ENCODE measurements at regions not wholly inside any gene's neighbourhood (a gene's known extent, or its start where the extent isn't known, plus 50 kb on each side); places are given as distances from the start of the nearest gene placed in this dataset.

DNA sequence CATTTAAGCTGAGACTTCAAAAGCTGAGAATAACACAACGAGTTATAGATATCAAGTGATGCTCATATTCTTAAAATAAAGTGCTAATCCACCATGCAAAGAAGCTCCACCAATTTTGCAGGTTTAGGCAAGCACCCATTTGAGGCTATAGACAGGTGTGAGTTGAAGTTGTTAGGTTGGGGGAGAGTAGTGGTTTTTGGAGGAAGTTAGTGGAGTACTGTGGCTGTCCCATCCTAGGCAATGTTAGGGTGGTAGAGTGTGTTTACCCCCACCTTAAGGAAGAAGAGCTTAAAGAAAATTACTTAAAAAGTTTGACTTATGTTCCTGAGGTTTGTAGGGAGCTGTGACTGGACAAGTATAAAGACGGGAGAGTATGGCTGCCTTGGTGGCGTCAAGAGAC, 98.9 kb upstream of the MAN2A1 start:
- H3K4me1 Mint-ChIP-seq = peaks cover 9% of the 10 kb centered on the region
- DNase-seq = no peak
- peaks cover under 1% of the 10 kb centered on the region for H3K27me3 Mint-ChIP-seq

GRCh38 chr5:109589986-109590385, 99.7 kb upstream of the MAN2A1 start:
- peaks cover 8% of the 10 kb centered on the region for H3K27me3 Mint-ChIP-seq
- H3K4me1 Mint-ChIP-seq = peaks cover 9% of the 10 kb centered on the region
- no peak overlapping the region for H3K4me3 Mint-ChIP-seq
- DNase-seq (no peak), ATAC-seq (no peak)
- no peak overlapping the region for H3K27ac Mint-ChIP-seq
- no peaks in the 10 kb centered on the region for H3K9me3 Mint-ChIP-seq

More for the DNA sequence above, 98.9 kb upstream of the MAN2A1 start:
- Mint-ChIP-seq H3K9me3 (no peaks in the 10 kb centered on the region), H3K27ac (no peak overlapping the region), H3K4me3 (no peak overlapping the region)
- ATAC-seq = no peak

- peaks cover 4% of the 10 kb centered on the region for H3K4me1 Mint-ChIP-seq
- H3K27me3 Mint-ChIP-seq = peaks cover 8% of the 10 kb centered on the region
- no peak overlapping the region for H3K4me3 Mint-ChIP-seq
- H3K9me3 Mint-ChIP-seq = no peaks in the 10 kb centered on the region
- no peak overlapping the region for H3K27ac Mint-ChIP-seq
- no peak for ATAC-seq
- no peak for DNase-seq
Observed at GRCh38 chr5:109589239-109589638, 100.5 kb upstream of the MAN2A1 start.

DNA sequence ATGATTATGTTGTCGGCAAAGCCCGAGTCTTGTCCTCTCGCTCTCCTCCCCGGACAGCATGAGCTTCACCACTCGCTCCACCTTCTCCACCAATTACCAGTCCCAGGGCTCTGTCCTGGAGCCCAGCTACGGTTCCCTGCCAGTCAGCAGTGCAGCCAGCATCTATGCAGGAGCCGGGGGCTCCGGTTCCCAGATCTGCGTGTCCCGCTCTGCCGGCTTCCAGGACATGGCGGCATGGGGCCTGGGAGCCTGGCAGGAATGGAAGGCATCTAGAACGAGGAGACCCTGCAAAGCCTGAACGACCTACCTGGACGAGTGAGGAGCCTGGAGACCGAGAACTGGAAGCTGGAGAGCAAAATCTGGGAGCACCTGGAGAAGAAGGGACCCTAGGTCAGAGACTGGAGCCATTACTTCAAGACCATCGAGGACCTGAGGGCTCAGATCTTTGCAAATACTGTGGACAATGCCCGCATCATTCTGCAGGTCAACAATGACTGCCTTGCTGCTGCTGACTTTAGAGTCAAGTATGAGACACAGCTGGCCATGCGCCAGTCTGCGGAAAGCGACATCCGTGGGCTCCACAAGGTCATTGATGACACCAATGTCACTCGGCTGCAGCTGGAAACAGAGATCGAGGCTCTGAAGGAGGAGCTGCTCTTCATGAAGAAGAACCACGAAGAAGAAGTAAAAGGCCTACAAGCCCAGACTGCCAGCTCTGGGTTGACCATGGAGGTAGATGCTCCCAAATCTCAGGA, 101.3 kb upstream of the MAN2A1 start:
- DNase-seq = no peak
- no peak for ATAC-seq
- Mint-ChIP-seq H3K9me3 (no peaks in the 10 kb centered on the region), H3K4me1 (no peaks in the 10 kb centered on the region), H3K4me3 (no peak overlapping the region), H3K27me3 (peaks cover 8% of the 10 kb centered on the region), H3K27ac (no peak overlapping the region)

- Mint-ChIP-seq H3K27ac (no peak overlapping the region), H3K4me1 (no peaks in the 10 kb centered on the region), H3K27me3 (peaks cover 8% of the 10 kb centered on the region), H3K4me3 (no peak overlapping the region), H3K9me3 (no peaks in the 10 kb centered on the region)
- no peak for ATAC-seq
- no peak for DNase-seq
Observed at GRCh38 chr5:109584986-109585599, 104.6 kb upstream of the MAN2A1 start.

GRCh38 chr5:109580225-109580624, 109.5 kb upstream of the MAN2A1 start:
- ATAC-seq (no peak), DNase-seq (no peak)
- Mint-ChIP-seq H3K4me1 (no peaks in the 10 kb centered on the region), H3K4me3 (no peak overlapping the region), H3K9me3 (peaks cover 0 to 5% of the 10 kb centered on the region in 2 donors), H3K27me3 (peaks cover 2% of the 10 kb centered on the region), H3K27ac (no peak overlapping the region)

DNA sequence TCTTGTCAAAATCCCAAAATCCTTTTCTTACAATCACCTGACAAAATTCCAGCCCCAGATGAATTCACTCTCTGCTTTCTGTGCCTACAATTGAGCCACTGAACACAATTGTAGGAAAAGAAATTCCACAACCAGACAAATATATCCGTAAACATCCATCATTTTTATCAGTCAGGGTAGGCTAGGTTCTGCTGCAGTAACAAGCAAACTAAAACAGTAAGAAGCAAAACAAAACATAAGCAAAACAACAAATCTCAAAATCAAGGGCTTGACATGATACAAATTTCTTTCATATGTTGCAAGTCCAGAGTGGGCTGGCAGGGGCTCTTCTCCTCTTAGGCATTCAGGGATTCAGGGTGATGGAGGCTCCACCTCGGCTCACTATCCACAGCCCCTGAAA, 114.2 kb upstream of the MAN2A1 start:
- ATAC-seq = no peak
- Mint-ChIP-seq H3K4me1 (no peaks in the 10 kb centered on the region), H3K4me3 (no peak overlapping the region), H3K27me3 (no peaks in the 10 kb centered on the region), H3K27ac (no peak overlapping the region), H3K9me3 (peaks cover 0 to 5% of the 10 kb centered on the region in 2 donors)
- DNase-seq = no peak

DNA sequence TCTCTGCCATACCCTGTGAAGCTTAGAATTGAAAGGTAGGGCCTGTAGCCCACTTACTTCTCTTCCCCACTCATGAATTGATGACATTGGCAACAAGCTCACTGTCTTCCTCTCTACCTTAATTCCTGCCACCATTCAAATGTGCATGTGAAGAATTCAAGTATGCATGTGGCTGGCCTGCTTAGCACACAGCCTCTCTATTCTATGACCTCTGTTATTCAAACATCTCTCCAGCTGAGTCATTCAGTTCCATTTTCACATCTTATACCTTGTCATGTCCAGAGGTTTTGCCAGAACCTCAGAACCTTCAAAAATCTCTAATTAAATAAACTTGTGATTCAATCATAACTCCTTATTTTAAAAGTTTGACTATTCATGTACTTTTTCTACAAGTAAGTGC, 114.7 kb upstream of the MAN2A1 start:
- Mint-ChIP-seq H3K4me3 (no peak overlapping the region), H3K4me1 (no peaks in the 10 kb centered on the region), H3K9me3 (peaks cover 0 to 5% of the 10 kb centered on the region in 2 donors), H3K27me3 (no peaks in the 10 kb centered on the region), H3K27ac (no peak overlapping the region)
- no peak for ATAC-seq
- no peak for DNase-seq

DNA sequence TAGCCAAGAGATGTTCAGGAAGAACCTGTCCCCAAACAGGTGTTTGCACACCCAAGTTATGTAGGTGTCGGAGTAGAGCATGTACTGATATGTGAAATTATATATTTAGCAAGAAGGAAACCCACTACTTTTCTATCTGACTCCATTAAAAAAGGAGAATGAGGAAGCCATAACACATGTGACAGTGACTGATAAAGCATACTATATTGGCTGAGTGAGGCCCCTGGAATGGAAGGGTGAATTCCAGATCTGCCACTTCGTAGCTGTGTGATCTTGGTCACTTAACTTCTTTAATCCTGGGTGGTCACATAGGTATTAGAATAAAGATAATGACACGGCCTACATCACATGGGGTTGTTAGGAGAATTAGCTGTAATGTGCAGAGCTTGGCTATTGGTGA, 116.0 kb upstream of the MAN2A1 start:
- ATAC-seq (no peak), DNase-seq (no peak)
- H3K27me3 Mint-ChIP-seq = no peaks in the 10 kb centered on the region
- H3K9me3 Mint-ChIP-seq = peaks cover 0 to 5% of the 10 kb centered on the region in 2 donors
- no peaks in the 10 kb centered on the region for H3K4me1 Mint-ChIP-seq
- H3K4me3 Mint-ChIP-seq = no peak overlapping the region
- H3K27ac Mint-ChIP-seq = no peak overlapping the region

DNA sequence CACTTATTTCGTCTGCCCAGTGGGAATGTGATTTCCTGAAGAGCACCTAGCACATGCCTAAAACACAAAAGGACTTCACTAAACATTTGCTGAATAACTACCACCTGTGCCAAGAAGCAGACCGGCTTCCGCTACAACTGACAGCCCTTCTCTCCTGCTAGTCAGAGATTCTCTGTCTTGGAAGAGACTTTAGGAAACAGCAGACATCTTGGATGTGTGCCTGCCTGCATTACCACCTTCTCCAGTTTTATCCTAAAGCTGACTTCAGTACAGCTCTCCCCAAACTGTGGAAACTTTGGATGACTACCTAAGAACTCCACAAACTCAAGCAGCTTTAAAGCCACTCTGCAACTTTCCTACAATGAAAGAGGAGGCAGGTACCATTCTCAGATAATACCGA, 116.5 kb upstream of the MAN2A1 start:
- no peak overlapping the region for H3K27ac Mint-ChIP-seq
- no peak overlapping the region for H3K4me3 Mint-ChIP-seq
- peaks cover 0 to 5% of the 10 kb centered on the region in 2 donors for H3K9me3 Mint-ChIP-seq

GRCh38 chr5:109571785-109572184, 117.9 kb upstream of the MAN2A1 start:
- Mint-ChIP-seq H3K27ac (no peak overlapping the region), H3K4me3 (no peak overlapping the region), H3K9me3 (peaks cover 0 to 5% of the 10 kb centered on the region in 2 donors), H3K27me3 (no peaks in the 10 kb centered on the region), H3K4me1 (no peaks in the 10 kb centered on the region)
- DNase-seq = no peak
- no peak for ATAC-seq

More for the DNA sequence above, 116.5 kb upstream of the MAN2A1 start:
- no peak for ATAC-seq
- Mint-ChIP-seq H3K4me1 (no peaks in the 10 kb centered on the region), H3K27me3 (no peaks in the 10 kb centered on the region)
- DNase-seq = no peak

DNA sequence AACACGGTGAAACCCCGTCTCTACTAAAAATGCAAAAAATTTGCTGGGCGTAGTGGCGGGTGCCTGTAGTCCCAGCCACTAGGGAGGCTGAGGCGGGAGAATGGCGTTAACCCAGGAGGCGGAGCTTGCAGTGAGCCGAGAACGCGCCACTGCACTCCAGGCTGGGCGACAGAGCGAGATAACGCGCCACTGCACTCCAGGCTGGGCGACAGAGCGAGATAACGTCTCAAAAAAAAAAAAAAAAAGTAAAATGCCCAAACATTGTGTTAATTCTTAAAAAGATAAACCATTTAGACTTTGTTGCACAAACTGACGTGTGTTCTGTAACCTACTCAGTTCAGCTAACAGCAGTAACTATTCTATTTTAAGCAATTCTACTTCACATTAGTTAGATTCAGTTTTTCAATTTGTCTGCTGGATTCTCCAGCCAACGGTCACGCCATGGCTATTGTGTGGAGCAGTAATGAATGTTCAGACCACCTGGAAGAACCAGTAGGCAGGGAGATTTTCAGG, 119.3 kb upstream of the MAN2A1 start:
- no peaks in the 10 kb centered on the region for H3K27me3 Mint-ChIP-seq
- H3K4me3 Mint-ChIP-seq = no peak overlapping the region
- no peaks in the 10 kb centered on the region for H3K9me3 Mint-ChIP-seq
- no peak overlapping the region for H3K27ac Mint-ChIP-seq
- H3K4me1 Mint-ChIP-seq = no peaks in the 10 kb centered on the region
- ATAC-seq (no peak), DNase-seq (no peak)

GRCh38 chr5:109567374-109568044, 122.2 kb upstream of the MAN2A1 start:
- Mint-ChIP-seq H3K27ac (no peak overlapping the region), H3K9me3 (no peaks in the 10 kb centered on the region), H3K27me3 (no peaks in the 10 kb centered on the region), H3K4me1 (no peaks in the 10 kb centered on the region), H3K4me3 (no peak overlapping the region)
- DNase-seq (no peak), ATAC-seq (no peak)

DNA sequence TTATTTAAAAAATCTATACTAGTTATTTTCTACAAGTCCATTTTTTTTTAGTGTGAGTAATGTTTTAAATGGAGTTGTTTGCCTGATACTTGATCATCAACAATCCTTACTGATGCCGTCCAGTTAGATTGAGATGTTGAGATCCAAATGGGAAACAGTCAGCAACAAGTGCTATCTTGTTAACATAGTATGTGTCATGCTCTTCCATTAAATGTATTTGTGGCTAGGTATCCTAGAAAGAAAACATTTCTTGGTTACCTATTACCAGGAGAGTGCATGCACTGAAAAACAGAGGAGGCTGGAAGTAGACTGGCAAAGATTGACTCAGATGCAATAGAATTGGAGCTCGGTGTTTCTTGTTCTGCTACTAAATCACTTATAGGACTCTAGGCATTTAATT, 123.4 kb upstream of the MAN2A1 start:
- no peaks in the 10 kb centered on the region for H3K4me1 Mint-ChIP-seq
- no peak overlapping the region for H3K27ac Mint-ChIP-seq
- no peak for DNase-seq
- ATAC-seq = no peak
- H3K4me3 Mint-ChIP-seq = no peak overlapping the region
- no peaks in the 10 kb centered on the region for H3K9me3 Mint-ChIP-seq
- H3K27me3 Mint-ChIP-seq = no peaks in the 10 kb centered on the region

- Mint-ChIP-seq H3K9me3 (no peaks in the 10 kb centered on the region), H3K27ac (no peak overlapping the region), H3K4me3 (no peak overlapping the region), H3K4me1 (peaks cover 4% of the 10 kb centered on the region), H3K27me3 (no peaks in the 10 kb centered on the region)
- ATAC-seq = no peak
- no peak for DNase-seq
Observed at GRCh38 chr5:109563739-109564138, 126.0 kb upstream of the MAN2A1 start.

DNA sequence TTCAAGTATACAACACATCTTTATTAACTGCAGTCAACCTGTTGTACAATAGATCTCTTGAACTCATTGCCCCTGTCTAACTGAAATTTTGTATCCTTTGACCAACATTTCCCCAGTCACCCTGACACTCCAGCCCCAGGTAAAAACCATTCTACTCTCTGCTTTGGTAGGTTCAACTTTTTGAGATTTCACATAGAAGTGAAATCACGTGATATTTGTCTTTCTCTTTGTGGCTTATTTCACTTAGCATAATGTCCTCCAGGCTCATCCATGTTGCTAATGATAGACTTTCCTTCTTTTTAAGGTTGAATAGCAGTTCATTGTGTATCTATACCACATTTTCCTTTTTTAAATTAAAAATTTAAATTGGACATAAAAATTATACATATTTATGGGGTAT, 126.5 kb upstream of the MAN2A1 start:
- no peak overlapping the region for H3K27ac Mint-ChIP-seq
- DNase-seq (no peak), ATAC-seq (no peak)
- H3K4me3 Mint-ChIP-seq = no peak overlapping the region
- H3K9me3 Mint-ChIP-seq = no peaks in the 10 kb centered on the region
- no peaks in the 10 kb centered on the region for H3K27me3 Mint-ChIP-seq
- peaks cover 10% of the 10 kb centered on the region for H3K4me1 Mint-ChIP-seq

All from stimulated activated naive CD8-positive, alpha-beta T cell treated with anti-CD3 and anti-CD28 coated beads, Interleukin-15, amount 100 ng/mL, for 72 hours (primary cell).